ENCODE measurements at regions not wholly inside any gene's neighbourhood (a gene's known extent, or its start where the extent isn't known, plus 50 kb on each side); places are given as distances from the start of the nearest gene placed in this dataset.

- no peak overlapping the region for H3K4me3 Mint-ChIP-seq
- peaks cover 2% of the 10 kb centered on the region for H3K4me1 Mint-ChIP-seq
- 89% methylated on average over 2 to 4 of the region's 4 CpGs for WGBS, 2 experiments (ENCODE audit: insufficient coverage in 1 of 2, insufficient read length in 1 of 2)
Observed at GRCh38 chr19:30880551-30880950, 468.7 kb downstream of the TSHZ3 start.

GRCh38 chr19:30880151-30880550 is 469.1 kb downstream of the TSHZ3 start:
- no peaks in the 10 kb centered on the region for H3K4me1 Mint-ChIP-seq
- Histone ChIP-seq H3K9me3 (ENCODE audit: control insufficient read depth, low read length) (no peaks in the 10 kb centered on the region), H3K4me3 (ENCODE audit: low read length) (no peak overlapping the region), H3K36me3 (ENCODE audit: control insufficient read depth, insufficient read depth, low read length) (no peaks in the 10 kb centered on the region), H3K9ac (ENCODE audit: extremely low read depth, low read length, poor library complexity, severe bottlenecking) (no peak overlapping the region), H3K27ac (ENCODE audit: low read depth, low read length) (no peak overlapping the region), H3K4me1 (ENCODE audit: control insufficient read depth, insufficient read depth, low read length) (no peaks in the 10 kb centered on the region), H3K27me3 (ENCODE audit: control insufficient read depth, insufficient read depth, low read length, poor library complexity, severe bottlenecking) (no peaks in the 10 kb centered on the region)
- H3K27ac Mint-ChIP-seq: no peak overlapping the region
- WGBS, 2 experiments (ENCODE audit: insufficient coverage in 1 of 2, insufficient read length in 1 of 2): 85 to 95% methylated on average over 2 to 4 of the region's 4 CpGs
- TF ChIP-seq, protein P1, sequence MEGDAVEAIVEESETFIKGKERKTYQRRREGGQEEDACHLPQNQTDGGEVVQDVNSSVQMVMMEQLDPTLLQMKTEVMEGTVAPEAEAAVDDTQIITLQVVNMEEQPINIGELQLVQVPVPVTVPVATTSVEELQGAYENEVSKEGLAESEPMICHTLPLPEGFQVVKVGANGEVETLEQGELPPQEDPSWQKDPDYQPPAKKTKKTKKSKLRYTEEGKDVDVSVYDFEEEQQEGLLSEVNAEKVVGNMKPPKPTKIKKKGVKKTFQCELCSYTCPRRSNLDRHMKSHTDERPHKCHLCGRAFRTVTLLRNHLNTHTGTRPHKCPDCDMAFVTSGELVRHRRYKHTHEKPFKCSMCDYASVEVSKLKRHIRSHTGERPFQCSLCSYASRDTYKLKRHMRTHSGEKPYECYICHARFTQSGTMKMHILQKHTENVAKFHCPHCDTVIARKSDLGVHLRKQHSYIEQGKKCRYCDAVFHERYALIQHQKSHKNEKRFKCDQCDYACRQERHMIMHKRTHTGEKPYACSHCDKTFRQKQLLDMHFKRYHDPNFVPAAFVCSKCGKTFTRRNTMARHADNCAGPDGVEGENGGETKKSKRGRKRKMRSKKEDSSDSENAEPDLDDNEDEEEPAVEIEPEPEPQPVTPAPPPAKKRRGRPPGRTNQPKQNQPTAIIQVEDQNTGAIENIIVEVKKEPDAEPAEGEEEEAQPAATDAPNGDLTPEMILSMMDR (conservative IDR thresholded peaks at IDR 0.05): no peak
- no peaks in the 10 kb centered on the region for H3K36me3 Mint-ChIP-seq (ENCODE audit: low read depth)
- H3K27me3 Mint-ChIP-seq (ENCODE audit: insufficient read depth): no peaks in the 10 kb centered on the region
- H3K4me3 Mint-ChIP-seq: no peak overlapping the region
- H3K9me3 Mint-ChIP-seq: no peaks in the 10 kb centered on the region
- no peak for DNase-seq

More at GRCh38 chr19:30880551-30880950, 468.7 kb downstream of the TSHZ3 start:
- no peaks in the 10 kb centered on the region for H3K9me3 ChIP-seq (ENCODE audit: control insufficient read depth, low read length)
- no peak for DNase-seq
- Mint-ChIP-seq H3K27me3 (ENCODE audit: insufficient read depth) (no peaks in the 10 kb centered on the region), H3K9me3 (no peaks in the 10 kb centered on the region), H3K36me3 (ENCODE audit: low read depth) (no peaks in the 10 kb centered on the region), H3K27ac (no peak overlapping the region)
- H3K4me1 ChIP-seq (ENCODE audit: control insufficient read depth, insufficient read depth, low read length): no peaks in the 10 kb centered on the region
- H3K36me3 ChIP-seq (ENCODE audit: control insufficient read depth, insufficient read depth, low read length): no peaks in the 10 kb centered on the region
- no peak overlapping the region for H3K9ac ChIP-seq (ENCODE audit: extremely low read depth, low read length, poor library complexity, severe bottlenecking)
- no peak overlapping the region for H3K27ac ChIP-seq (ENCODE audit: low read depth, low read length)
- no peak overlapping the region for H3K4me3 ChIP-seq (ENCODE audit: low read length)
- H3K27me3 ChIP-seq (ENCODE audit: control insufficient read depth, insufficient read depth, low read length, poor library complexity, severe bottlenecking): no peaks in the 10 kb centered on the region
- TF ChIP-seq, protein P1 (conservative IDR thresholded peaks at IDR 0.05): no peak

GRCh38 chr19:30879736-30880135 is 469.5 kb downstream of the TSHZ3 start:
- DNase-seq: no peak
- Histone ChIP-seq H3K4me1 (ENCODE audit: control insufficient read depth, insufficient read depth, low read length) (no peaks in the 10 kb centered on the region), H3K27ac (ENCODE audit: low read depth, low read length) (no peak overlapping the region), H3K9me3 (ENCODE audit: control insufficient read depth, low read length) (no peaks in the 10 kb centered on the region), H3K4me3 (ENCODE audit: low read length) (no peak overlapping the region), H3K36me3 (ENCODE audit: control insufficient read depth, insufficient read depth, low read length) (no peaks in the 10 kb centered on the region), H3K9ac (ENCODE audit: extremely low read depth, low read length, poor library complexity, severe bottlenecking) (no peak overlapping the region), H3K27me3 (ENCODE audit: control insufficient read depth, insufficient read depth, low read length, poor library complexity, severe bottlenecking) (no peaks in the 10 kb centered on the region)
- no peaks in the 10 kb centered on the region for H3K36me3 Mint-ChIP-seq (ENCODE audit: low read depth)
- H3K27me3 Mint-ChIP-seq (ENCODE audit: insufficient read depth): no peaks in the 10 kb centered on the region
- 88 to 100% methylated on average over 2 to 3 of the region's 3 CpGs for WGBS, 2 experiments (ENCODE audit: insufficient coverage in 1 of 2, insufficient read length in 1 of 2)
- H3K4me3 Mint-ChIP-seq: no peak overlapping the region
- no peaks in the 10 kb centered on the region for H3K4me1 Mint-ChIP-seq
- H3K9me3 Mint-ChIP-seq: no peaks in the 10 kb centered on the region
- TF ChIP-seq, protein P1 (conservative IDR thresholded peaks at IDR 0.05): no peak
- H3K27ac Mint-ChIP-seq: no peak overlapping the region

All from endodermal cell (in vitro differentiated cells).